ENCODE measurements at regions not wholly inside any gene's neighbourhood (a gene's known extent, or its start where the extent isn't known, plus 50 kb on each side); places are given as distances from the start of the nearest gene placed in this dataset.
"Not testable (repeated sequence)": the region's sequence is repeated elsewhere in the genome, so short reads cannot be mapped to it uniquely, and the experiment has no call there.

- DNase-seq (ENCODE audit: low read depth) = no peak
Measured at GRCh38 chr12:127811988-127812387, 455.0 kb upstream of the TMEM132C start.

DNA sequence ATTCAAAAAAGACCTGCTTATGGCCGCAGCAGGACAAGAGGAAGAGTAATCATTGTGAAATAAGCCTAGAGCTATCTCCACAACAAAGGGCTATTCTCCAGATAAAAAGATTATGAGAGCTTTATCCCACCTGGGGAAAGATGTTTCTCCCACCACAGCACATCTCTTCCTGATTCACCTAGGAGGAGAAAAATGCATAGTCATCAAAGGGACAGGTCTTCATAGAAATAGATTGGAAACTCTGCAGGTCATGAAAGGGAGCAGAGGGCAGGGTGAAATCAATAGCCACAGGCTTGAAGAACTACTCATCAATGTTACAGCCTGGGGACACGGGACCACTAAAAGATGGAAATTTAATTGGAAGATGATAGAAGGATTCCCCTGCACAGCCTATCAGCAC is 453.8 kb upstream of the TMEM132C start:
- no peak for DNase-seq (ENCODE audit: low read depth)

- no peak for DNase-seq (ENCODE audit: low read depth)
Measured at GRCh38 chr12:127819056-127819455, 447.9 kb upstream of the TMEM132C start.

DNA sequence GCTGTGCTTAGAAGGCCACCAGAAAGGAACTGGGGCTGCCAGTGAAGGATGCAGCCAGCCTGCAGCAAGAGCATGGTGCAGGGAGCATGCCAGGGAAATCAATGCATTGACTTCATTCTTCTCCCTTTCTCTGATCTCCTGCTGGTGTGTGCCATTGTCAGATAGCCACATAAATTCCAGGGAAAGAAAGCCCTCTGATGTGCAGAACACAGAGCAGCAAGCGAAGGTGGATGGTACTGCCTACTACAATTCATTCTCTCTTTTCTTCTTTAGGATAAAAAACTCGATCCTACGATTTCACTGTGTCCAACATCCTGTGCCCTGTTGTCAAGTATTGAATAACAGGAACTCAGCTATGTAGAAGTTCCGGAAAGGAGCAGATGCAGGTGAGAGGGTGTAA is 446.7 kb upstream of the TMEM132C start:
- no peak for DNase-seq (ENCODE audit: low read depth)

GRCh38 chr12:127820846-127821245 is 446.1 kb upstream of the TMEM132C start:
- no peak for DNase-seq (ENCODE audit: low read depth)

DNA sequence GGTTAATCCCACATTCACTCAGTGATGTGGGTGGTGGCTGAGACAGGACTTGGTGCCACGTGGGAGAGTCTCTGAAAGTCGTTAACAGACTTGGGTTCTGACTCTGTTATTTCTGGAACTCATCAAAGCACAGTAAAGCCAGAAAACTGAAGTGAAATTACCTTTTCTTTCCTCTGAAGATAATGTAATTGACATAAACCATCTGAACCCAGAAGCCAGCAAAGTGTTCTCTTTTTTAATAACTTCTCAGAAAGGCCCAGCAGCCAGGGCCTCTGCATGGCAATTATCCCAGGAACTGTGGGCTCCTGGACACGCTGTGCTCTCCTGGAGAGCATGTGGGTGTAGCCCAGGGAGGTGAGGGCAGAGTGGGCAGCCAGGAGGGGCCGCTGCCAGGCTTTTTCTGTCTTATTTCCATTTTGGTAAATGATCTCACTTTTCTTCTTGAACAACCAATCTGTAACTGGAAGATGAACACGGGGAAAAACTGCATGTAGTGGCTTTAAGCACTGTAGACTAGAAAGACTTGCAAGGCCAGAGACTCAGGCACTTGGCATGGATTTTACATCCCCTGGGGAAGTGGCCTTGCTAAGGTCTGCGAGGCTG is 444.1 kb upstream of the TMEM132C start:
- DNase-seq (ENCODE audit: low read depth) = no peak

- no peak for DNase-seq (ENCODE audit: low read depth)
Measured at GRCh38 chr12:127823801-127824200, 443.2 kb upstream of the TMEM132C start.

GRCh38 chr12:127829281-127830064 is 437.5 kb upstream of the TMEM132C start:
- no peak for DNase-seq (ENCODE audit: low read depth)

GRCh38 chr12:127830065-127830460 is 436.9 kb upstream of the TMEM132C start:
- DNase-seq (ENCODE audit: low read depth) = no peak

GRCh38 chr12:127830730-127831129 is 436.2 kb upstream of the TMEM132C start:
- no peak for DNase-seq (ENCODE audit: low read depth)

GRCh38 chr12:127832172-127832571 is 434.8 kb upstream of the TMEM132C start:
- DNase-seq (ENCODE audit: low read depth) = no peak

GRCh38 chr12:127836802-127837201 is 430.2 kb upstream of the TMEM132C start:
- DNase-seq (ENCODE audit: low read depth) = not testable (repeated sequence)

- no peak for DNase-seq (ENCODE audit: low read depth)
Measured at GRCh38 chr12:127857661-127858060, 409.3 kb upstream of the TMEM132C start.

- no peak for DNase-seq (ENCODE audit: low read depth)
Measured at GRCh38 chr12:127860536-127860935, 406.4 kb upstream of the TMEM132C start.

DNA sequence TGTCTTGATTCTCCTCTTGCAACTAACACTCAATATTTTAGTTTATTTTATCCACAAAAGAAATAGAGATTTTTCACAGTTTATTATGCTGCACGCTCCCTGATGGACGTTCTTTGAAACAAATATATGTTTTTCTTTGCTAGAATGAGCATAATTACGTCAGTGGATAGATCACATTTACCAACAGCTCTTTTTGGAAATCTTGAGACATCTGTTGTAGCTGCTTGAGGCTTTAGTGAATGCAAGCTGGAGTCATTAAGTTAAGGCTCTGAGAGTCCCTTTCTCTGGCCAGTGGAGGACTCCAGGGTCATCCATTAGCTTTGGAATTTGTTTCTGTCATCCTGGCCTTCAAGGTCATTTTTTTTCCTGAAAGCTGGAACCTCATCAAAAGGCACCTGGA is 405.6 kb upstream of the TMEM132C start:
- DNase-seq (ENCODE audit: low read depth) = no peak

DNA sequence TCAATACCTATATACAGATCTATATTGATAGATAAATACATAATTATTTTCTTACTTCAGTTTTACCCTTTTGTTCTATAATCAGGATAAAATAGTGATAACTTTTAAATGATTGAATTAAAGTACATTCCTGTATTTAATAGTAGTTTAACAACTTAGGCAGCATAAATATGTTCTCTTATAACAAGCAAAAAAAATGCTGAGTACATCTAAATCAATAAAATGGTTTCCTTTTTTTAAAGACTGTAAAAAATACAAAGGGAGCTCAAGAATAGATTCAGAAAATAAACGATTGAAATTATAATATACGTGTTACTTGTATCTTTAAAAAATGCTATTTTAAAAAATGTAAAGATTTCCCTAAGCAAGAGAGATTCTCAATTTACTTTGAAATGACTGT is 393.7 kb upstream of the TMEM132C start:
- DNase-seq (ENCODE audit: low read depth) = no peak

GRCh38 chr12:127881371-127882140 is 385.4 kb upstream of the TMEM132C start:
- no peak for DNase-seq (ENCODE audit: low read depth)

- DNase-seq (ENCODE audit: low read depth) = no peak
Measured at GRCh38 chr12:127883013-127883412, 384.0 kb upstream of the TMEM132C start.

GRCh38 chr12:127885954-127886750 is 380.8 kb upstream of the TMEM132C start:
- no peak for DNase-seq (ENCODE audit: low read depth)

DNA sequence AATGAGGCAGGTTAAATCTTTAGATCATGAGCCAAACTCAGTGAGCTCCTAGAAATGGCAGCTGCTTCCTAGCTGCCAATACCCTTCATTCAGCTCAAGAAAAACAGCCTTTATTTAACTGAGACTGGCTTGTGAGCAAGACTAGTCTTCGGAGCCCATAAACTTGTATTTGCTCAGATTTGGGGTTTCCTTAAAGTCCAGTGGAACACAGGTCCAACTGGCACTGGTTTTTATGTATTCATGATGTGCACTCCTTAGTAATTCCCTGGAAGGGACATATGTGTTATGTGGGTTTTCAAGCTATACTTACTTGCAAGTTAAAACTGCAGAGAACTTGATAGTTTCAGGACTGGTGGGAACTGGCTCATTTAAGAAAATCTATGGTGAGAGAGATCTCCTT is 380.1 kb upstream of the TMEM132C start:
- DNase-seq (ENCODE audit: low read depth) = no peak

GRCh38 chr12:127888943-127889719 is 377.8 kb upstream of the TMEM132C start:
- DNase-seq (ENCODE audit: low read depth) = no peak
